Fibroblast of lung (primary cell): ENCODE measurements at regions not wholly inside any gene's neighbourhood (a gene's known extent, or its start where the extent isn't known, plus 50 kb on each side); places are given as distances from the start of the nearest gene placed in this dataset.

ENCODE experiments used
- CTCF ChIP-seq, 2 donors: IDR thresholded peaks in 1 of 2; conservative IDR thresholded peaks in 1 of 2; 1 replicate in 1 of 2; 2 replicates in 1 of 2; pipeline ENCODE4 v1.5.1; 2011 to 2012; ENCODE audit warnings: low read length in 2 of 2, control low read depth in 1 of 2, inconsistent platforms in 1 of 2, low read depth in 1 of 2, mild to moderate bottlenecking in 1 of 2
- EZH2 ChIP-seq: IDR thresholded peaks from 2 replicates; pipeline ENCODE4 v1.5.1; 2012; ENCODE audit warnings: low read length, control low read depth, mild to moderate bottlenecking; ENCODE audit errors: missing control alignments

- TF ChIP-seq CTCF (conservative IDR thresholded peaks at IDR 0.05 in 1 of 2, IDR thresholded peaks at IDR 0.05 in 1 of 2; ENCODE audit: low read depth in 1 of 2, low read length in 2 of 2) (no peak), EZH2 (no peak)
These were observed 50.8 kb upstream of the SMAD6 start for GRCh38 chr15:66651198-66651597.
